GM18505 (cell line): ENCODE measurements at regions not wholly inside any gene's neighbourhood (a gene's known extent, or its start where the extent isn't known, plus 50 kb on each side); places are given as distances from the start of the nearest gene placed in this dataset.

Experiments
- ATAC-seq: cut with Tn5 transposase; IDR thresholded peaks from one replicate; pipeline ENCODE4 v1.9.1; 2021; ENCODE audit not compliant: unreplicated experiment
- POLR2A ChIP-seq: IDR thresholded peaks from 4 replicates; pipeline ENCODE4 v1.6.1; 2011; ENCODE audit warnings: borderline replicate concordance; ENCODE audit not compliant: insufficient read depth, insufficient read length; ENCODE audit errors: extremely low read depth

GRCh38 chr1:193856261-193856660, 669.8 kb upstream of the B3GALT2 start:
- TF ChIP-seq POLR2A, result no peak
- ATAC-seq, result no peak

GRCh38 chr1:193850745-193851144, 664.3 kb upstream of the B3GALT2 start:
- ATAC-seq, result no peak
- no peak for TF ChIP-seq POLR2A

GRCh38 chr1:193846876-193847604, 660.6 kb upstream of the B3GALT2 start:
- no peak for TF ChIP-seq POLR2A
- ATAC-seq, result no peak

DNA sequence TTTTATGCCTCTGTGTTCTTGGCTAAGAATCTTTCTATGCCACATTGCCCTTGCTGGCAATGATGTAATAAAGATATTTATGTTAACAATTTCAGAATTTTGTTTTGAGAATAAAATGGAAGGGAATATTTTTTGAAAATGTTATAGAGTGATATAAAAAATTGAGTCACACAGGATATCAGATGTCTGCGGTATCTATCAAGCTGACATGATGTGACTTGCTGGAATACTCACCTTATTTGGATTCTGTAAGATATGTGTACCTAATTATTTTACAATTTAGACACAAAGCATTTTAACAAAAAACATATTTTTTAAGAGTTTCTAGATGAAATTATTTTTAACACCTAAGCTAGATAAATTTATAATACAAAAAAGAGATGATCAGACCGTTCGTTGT, 660.0 kb upstream of the B3GALT2 start:
- ATAC-seq, result no peak
- no peak for TF ChIP-seq POLR2A

DNA sequence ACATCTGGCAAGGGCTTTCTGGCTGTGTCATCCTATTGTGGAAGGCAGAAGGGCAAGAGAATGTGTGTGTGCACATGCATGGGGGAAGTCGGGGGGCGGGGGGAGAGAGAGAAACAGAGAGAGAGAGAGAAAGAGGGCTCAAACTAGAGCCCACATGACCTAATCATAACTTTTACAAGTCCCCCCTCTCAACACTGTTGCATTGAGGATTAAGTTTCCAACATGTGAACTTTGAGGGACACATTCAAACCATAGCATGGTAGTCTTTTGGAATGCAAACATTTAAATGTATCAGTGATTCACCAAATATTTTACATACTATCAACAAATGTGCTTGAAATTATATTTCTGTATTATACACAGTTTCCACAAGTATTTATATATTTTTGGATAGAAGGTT, 655.4 kb upstream of the B3GALT2 start:
- no peak for TF ChIP-seq POLR2A
- ATAC-seq, result no peak

GRCh38 chr1:193831465-193831864, 645.1 kb upstream of the B3GALT2 start:
- no peak for ATAC-seq
- TF ChIP-seq POLR2A, result no peak

DNA sequence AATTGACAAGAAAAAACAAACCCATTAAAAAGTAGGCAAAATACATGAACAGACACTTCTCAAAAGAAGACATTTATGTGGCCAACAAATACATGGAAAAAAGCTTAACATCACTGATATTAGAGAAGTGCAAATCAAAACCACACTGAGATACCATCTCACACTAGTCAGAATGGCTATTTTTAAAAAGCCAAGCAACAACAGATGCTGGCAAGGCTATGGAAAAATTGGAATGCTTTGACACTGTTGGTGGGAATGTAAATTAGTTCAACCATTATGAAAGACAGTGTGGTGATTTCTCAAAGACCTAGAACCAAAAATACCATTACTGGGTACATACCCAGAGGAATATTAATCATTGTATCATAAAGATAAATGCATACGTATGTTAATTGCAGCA, 641.1 kb upstream of the B3GALT2 start:
- ATAC-seq, result no peak
- TF ChIP-seq POLR2A, result no peak

- no peak for TF ChIP-seq POLR2A
- ATAC-seq, result no peak
Measured at GRCh38 chr1:193819376-193819775, 633.0 kb upstream of the B3GALT2 start.

DNA sequence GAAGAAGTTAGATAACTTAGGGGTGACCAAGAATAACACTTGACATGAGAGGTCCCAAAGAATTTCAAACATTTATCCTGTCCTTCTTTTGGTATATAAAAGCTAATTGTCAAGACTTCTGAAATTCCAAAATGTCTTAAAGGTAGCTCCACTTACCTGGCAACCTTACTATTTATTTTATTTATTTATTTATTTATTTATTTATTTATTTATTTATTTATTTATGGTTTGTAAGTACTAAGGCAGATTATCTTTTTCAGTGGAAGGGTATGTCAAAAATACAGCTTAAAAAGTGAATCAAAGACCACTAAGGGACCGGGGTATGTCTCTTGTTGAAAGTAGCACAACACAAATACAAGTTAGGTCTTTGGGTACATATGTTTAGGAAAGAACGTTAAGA, 620.8 kb upstream of the B3GALT2 start:
- no peak for ATAC-seq
- TF ChIP-seq POLR2A, result no peak

- TF ChIP-seq POLR2A, result no peak
- no peak for ATAC-seq
Measured at GRCh38 chr1:193806079-193807048, 620.0 kb upstream of the B3GALT2 start.

DNA sequence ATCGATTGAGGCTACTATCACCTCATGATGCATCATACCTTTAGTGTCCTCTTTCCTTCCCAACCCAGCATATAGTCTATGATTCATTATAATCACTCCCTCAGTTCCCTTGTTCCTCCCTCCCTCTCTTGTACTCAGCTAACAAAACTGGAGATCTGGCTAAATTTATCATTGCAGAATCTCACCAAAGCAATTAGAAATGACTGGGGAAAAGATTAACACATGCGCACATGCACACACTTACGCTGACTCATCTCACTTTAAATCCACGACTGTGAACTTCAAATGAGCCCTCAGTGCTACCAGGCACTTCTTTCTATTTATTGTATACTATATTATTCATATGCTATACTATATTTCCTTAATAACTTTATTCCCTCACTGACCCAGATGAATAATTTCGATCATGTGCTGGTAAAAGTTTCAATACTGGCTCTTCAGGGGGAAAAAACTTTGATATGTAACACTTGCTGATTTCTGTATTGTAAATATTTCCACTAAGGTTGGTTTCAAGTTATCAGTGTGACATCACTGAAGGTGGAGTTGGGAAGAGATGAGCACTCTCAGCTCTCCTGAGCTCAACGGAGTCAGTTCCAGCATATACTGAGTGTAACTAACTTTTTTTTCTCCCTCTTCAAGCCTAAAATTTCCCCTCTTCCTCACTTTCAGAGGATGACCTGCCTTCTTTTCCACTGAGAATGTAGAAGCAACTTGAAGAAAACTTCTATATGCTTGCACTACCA, 613.7 kb upstream of the B3GALT2 start:
- no peak for ATAC-seq
- no peak for TF ChIP-seq POLR2A

DNA sequence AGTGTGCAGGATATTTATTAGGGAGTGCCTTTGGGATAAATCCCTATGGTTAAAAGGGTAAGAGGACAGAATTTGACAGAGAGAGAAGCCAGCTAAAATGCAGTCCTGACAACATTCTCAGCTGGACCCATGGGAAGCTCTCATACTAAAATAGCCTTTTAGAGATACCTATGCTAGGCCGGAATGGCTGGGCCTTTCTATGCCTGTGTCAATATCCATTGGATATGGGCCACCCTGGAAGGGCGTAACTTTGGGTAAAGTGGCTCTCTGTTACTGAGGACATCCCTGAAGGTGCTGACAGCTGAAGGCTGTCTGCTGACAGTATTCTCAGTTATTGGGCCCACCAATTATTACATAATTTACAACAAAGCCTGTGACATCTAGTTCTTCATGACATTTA, 613.0 kb upstream of the B3GALT2 start:
- no peak for ATAC-seq
- no peak for TF ChIP-seq POLR2A

DNA sequence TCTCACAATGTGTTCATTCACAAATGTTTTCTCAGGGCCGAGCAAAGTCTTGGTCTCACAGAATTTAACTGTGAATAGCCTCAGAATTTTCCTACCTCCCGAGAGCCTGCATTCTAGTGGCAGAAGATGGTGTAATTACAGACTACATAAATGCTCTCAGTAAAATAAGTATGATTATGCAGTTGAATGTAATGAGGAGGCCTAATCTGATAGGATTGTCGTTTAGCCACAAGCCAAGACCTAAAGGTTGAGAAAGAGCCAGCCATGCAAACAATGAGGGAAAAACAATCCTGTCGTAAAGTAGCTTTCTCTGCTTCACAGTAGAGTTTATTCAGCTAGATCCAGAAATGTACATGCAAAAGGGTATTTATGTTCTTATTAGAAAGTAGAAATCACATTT, 607.8 kb upstream of the B3GALT2 start:
- ATAC-seq, result no peak
- no peak for TF ChIP-seq POLR2A
